HepG2 (cell line): ENCODE measurements at regions not wholly inside any gene's neighbourhood (a gene's known extent, or its start where the extent isn't known, plus 50 kb on each side); places are given as distances from the start of the nearest gene placed in this dataset.
A peak's percentile ranks its signal among the peaks of the same experiment; 100 is the strongest.

ENCODE experiments used
- ATAC-seq: fragments of 200-7000 bp; cut with Tn5 transposase; 3 replicates; pipeline ENCODE4 v1.9.1; 2020; ENCODE audit warnings: mild to moderate bottlenecking, moderate library complexity
- BruUV-seq: library from RNA; stranded (reverse); fragments of 400-500 nt; replicated peaks from 2 replicates; lab custom pipeline; 2021; lab: Mats Ljungman, UMichigan
- CTCF ChIA-PET: fragments of 300-600 bp; formaldehyde crosslinking; extraction: SDS; loops from one replicate; lab custom pipeline; 2021; ENCODE audit warnings: low total read pairs, inconsistent platforms, low intra/inter-chr PET ratio; lab: Yijun Ruan, JAX
- POLR2A ChIA-PET: fragments of 350-600 bp; sonication (Branson Sonifier 250); formaldehyde crosslinking; loops from one replicate; lab custom pipeline; 2020; ENCODE audit warnings: antibody characterized with exemption, inconsistent platforms; lab: Yijun Ruan, JAX
- DNase-seq: peaks from one replicate; pipeline ENCODE4 v3.0.0-alpha.2; 2015; ENCODE audit warnings: low spot score
- FAIRE-seq: peaks from 3 replicates; lab custom pipeline; 2011; peaks lifted over from hg19 to GRCh38; lab: Jason Lieb, UNC
- H2AFZ ChIP-seq: one replicate; pipeline ENCODE4 v1.6.1; 2011; ENCODE audit warnings: low read length, inconsistent platforms
- H3K27ac ChIP-seq: fragments of 300-600 bp; 3 replicates; pipeline ENCODE4 v1.8.0; 2011; ENCODE audit warnings: mixed run types, mild to moderate bottlenecking, mixed read lengths, low read length, inconsistent platforms; ENCODE audit not compliant: insufficient read depth; ENCODE audit errors: extremely low read length
- H3K27me3 ChIP-seq, 2 experiments: fragments of 200-600 bp in 1 of 2; 2 replicates in 1 of 2; 3 replicates in 1 of 2; pipeline versions ENCODE4 v1.6.0 to v1.8.0; 2011; ENCODE audit warnings: low read length in 2 of 2, mild to moderate bottlenecking in 2 of 2, moderate library complexity in 2 of 2, inconsistent platforms in 1 of 2; ENCODE audit not compliant: insufficient read depth in 2 of 2, control insufficient read depth in 1 of 2
- H3K36me3 ChIP-seq, 2 experiments: fragments of 200-600 bp in 1 of 2; replicated peaks in 1 of 2; 2 replicates in 1 of 2; 3 replicates in 1 of 2; pipeline versions ENCODE4 v1.5.1 to v1.8.0; 2011; ENCODE audit warnings: low read length in 2 of 2, inconsistent platforms in 1 of 2; ENCODE audit not compliant: insufficient read depth in 2 of 2, control insufficient read depth in 1 of 2
- H3K4me1 ChIP-seq: 2 replicates; pipeline ENCODE4 v1.5.1; 2012; ENCODE audit warnings: low read length, inconsistent platforms; ENCODE audit not compliant: insufficient read depth
- H3K4me2 ChIP-seq: 2 replicates; pipeline ENCODE4 v1.6.0; 2011; ENCODE audit warnings: low read depth, low read length, inconsistent platforms
- H3K4me3 ChIP-seq, 3 experiments: fragments of 200-600 bp in 1 of 3; sonication (generic), shearing (Covaris generic) in 1 of 3; replicated peaks in 1 of 3; 2 replicates each; pipeline ENCODE4 v1.5.1; 2011 to 2016; ENCODE audit warnings: low read length in 3 of 3, inconsistent platforms in 2 of 3, low read depth in 2 of 3, mild to moderate bottlenecking in 2 of 3, control low read depth in 1 of 3, mixed read lengths in 1 of 3; ENCODE audit not compliant: insufficient read depth in 1 of 3
- H3K79me2 ChIP-seq: one replicate; pipeline ENCODE4 v1.6.1; 2011; ENCODE audit warnings: low read length, inconsistent platforms; ENCODE audit not compliant: insufficient read depth
- H3K9ac ChIP-seq: 2 replicates; pipeline ENCODE4 v1.6.0; 2011; ENCODE audit warnings: mild to moderate bottlenecking, low read depth, low read length, inconsistent platforms; ENCODE audit not compliant: insufficient read depth
- H3K9me3 ChIP-seq: 2 replicates; pipeline ENCODE4 v1.5.1; 2012; ENCODE audit warnings: mild to moderate bottlenecking, low read length
- H4K20me1 ChIP-seq: 2 replicates; pipeline ENCODE4 v1.6.0; 2011; ENCODE audit warnings: inconsistent platforms, mild to moderate bottlenecking, low read length, moderate library complexity; ENCODE audit not compliant: insufficient read depth
- HNF4A ChIP-seq: sonication (generic); formaldehyde crosslinking; IDR thresholded peaks from 2 replicates; pipeline ENCODE4 v1.4.0; 2020; ENCODE audit warnings: missing genetic modification reagents
- MED13 ChIP-seq: sonication (generic); formaldehyde crosslinking; IDR thresholded peaks from 2 replicates; pipeline ENCODE4 v1.5.0; 2020; ENCODE audit warnings: missing genetic modification reagents
- NCOA1 ChIP-seq: sonication (generic); formaldehyde crosslinking; IDR thresholded peaks from 2 replicates; pipeline ENCODE4 v1.9.0; 2021; ENCODE audit warnings: missing genetic modification reagents
- PHF8 ChIP-seq: sonication (generic); formaldehyde crosslinking; IDR thresholded peaks from 2 replicates; pipeline ENCODE4 v1.5.0; 2020; ENCODE audit warnings: missing genetic modification reagents
- SMARCC2 ChIP-seq: fragments of 450-650 bp; IDR thresholded peaks from 2 replicates; pipeline ENCODE4 v1.6.1; 2017; ENCODE audit warnings: antibody characterized with exemption, mild to moderate bottlenecking
- TEAD3 ChIP-seq: optimal IDR thresholded peaks from 2 replicates; pipeline ENCODE3; 2016; ENCODE audit warnings: borderline replicate concordance
- ZNF124 ChIP-seq: sonication (generic); formaldehyde crosslinking; IDR thresholded peaks from 2 replicates; pipeline ENCODE4 v1.4.0; 2020; ENCODE audit warnings: missing genetic modification reagents
- ZNF687 ChIP-seq: sonication (generic); formaldehyde crosslinking; IDR thresholded peaks from 2 replicates; pipeline ENCODE4 v1.5.1; 2020; ENCODE audit warnings: mild to moderate bottlenecking, missing genetic modification reagents, moderate library complexity
- WGBS: methylation state at CpG from one replicate; pipeline ENCODE4 v1.1.6; 2017; ENCODE audit warnings: low lambda C conversion rate; 5-methylcytosine and 5-hydroxymethylcytosine counted together
- in situ Hi-C: cut with HindIII; loops from 2 replicates; pipeline ENCODE4 v1.10.0; 2017; ENCODE audit warnings: low pct_unique_long_range_greater_than_20kb; ENCODE audit not compliant: extremely low pct_ligation_motif_present
- intact Hi-C: fragments of 100-400 bp; cut with micrococcal nuclease; formaldehyde crosslinking; loops from one replicate; pipeline ENCODE4 v1.10.0; 2022; ENCODE audit not compliant: unreplicated experiment
- TF ChIP-seq, protein P1 (sequence below): sonication (generic); formaldehyde crosslinking; IDR thresholded peaks from 2 replicates; pipeline ENCODE4 v1.4.0; 2020; ENCODE audit warnings: missing genetic modification reagents, borderline replicate concordance

DNA sequence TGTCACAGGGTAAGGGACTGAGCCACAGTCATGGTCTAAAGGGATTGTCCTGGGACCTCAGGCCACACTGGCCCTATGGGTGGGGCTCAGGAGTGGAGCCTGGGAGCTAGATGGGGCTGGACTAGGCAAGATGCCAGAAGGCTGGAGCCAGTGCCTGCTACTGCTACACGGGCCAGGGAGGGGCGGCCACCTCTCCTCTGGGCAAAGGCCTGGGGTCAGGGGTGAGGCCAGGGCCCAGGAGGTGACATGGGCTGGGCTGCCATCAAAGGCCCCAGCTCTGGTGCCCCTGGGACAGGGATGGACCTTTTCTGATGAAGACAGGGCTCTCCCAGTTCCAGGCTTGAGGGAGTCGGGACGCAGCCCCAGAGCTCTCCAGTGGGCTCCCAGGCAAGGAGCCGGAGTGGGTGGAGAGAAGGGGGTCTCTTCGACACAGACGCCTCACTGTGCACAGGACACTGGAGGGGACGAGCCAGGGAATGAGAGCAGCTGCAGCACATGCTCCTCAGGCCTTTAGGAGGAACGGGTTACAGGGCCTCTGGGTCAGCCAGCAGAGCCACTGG, 62.1 kb upstream of the IQSEC1 start:
- ATAC-seq = peak; percentile 36
- H3K27ac ChIP-seq = no peak overlapping the region
- H4K20me1 ChIP-seq = peaks cover 11% of the 10 kb centered on the region; the same call in 1 of the 2 replicates
- no peak for TF ChIP-seq ZNF124
- TF ChIP-seq HNF4A = no peak
- TF ChIP-seq SMARCC2 = no peak
- no peak for TF ChIP-seq NCOA1 (CRISPR knock-in tag)
- TF ChIP-seq PHF8 (CRISPR knock-in tag) = no peak
- TF ChIP-seq MED13 (CRISPR knock-in tag) = no peak
- TF ChIP-seq, protein P1, sequence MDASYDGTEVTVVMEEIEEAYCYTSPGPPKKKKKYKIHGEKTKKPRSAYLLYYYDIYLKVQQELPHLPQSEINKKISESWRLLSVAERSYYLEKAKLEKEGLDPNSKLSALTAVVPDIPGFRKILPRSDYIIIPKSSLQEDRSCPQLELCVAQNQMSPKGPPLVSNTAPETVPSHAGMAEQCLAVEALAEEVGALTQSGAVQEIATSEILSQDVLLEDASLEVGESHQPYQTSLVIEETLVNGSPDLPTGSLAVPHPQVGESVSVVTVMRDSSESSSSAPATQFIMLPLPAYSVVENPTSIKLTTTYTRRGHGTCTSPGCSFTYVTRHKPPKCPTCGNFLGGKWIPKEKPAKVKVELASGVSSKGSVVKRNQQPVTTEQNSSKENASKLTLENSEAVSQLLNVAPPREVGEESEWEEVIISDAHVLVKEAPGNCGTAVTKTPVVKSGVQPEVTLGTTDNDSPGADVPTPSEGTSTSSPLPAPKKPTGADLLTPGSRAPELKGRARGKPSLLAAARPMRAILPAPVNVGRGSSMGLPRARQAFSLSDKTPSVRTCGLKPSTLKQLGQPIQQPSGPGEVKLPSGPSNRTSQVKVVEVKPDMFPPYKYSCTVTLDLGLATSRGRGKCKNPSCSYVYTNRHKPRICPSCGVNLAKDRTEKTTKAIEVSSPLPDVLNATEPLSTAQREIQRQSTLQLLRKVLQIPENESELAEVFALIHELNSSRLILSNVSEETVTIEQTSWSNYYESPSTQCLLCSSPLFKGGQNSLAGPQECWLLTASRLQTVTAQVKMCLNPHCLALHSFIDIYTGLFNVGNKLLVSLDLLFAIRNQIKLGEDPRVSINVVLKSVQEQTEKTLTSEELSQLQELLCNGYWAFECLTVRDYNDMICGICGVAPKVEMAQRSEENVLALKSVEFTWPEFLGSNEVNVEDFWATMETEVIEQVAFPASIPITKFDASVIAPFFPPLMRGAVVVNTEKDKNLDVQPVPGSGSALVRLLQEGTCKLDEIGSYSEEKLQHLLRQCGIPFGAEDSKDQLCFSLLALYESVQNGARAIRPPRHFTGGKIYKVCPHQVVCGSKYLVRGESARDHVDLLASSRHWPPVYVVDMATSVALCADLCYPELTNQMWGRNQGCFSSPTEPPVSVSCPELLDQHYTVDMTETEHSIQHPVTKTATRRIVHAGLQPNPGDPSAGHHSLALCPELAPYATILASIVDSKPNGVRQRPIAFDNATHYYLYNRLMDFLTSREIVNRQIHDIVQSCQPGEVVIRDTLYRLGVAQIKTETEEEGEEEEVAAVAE (CRISPR knock-in tag) = no peak
- 0 out of 2 replicates have a peak, but pooled peaks have one; percentile 11 for TF ChIP-seq ZNF687 (CRISPR knock-in tag)
- TF ChIP-seq TEAD3 (CRISPR knock-in tag) = no peak
- TF ChIP-seq, all 625 proteins: peak for 1
- Histone ChIP-seq H3K79me2 (no peaks in the 10 kb centered on the region), H3K4me3 (no peak overlapping the region), H3K4me2 (no peak overlapping the region), H3K27me3 (no peaks in the 10 kb centered on the region), H3K9me3 (no peaks in the 10 kb centered on the region), H3K4me1 (no peaks in the 10 kb centered on the region), H2AFZ (no peak overlapping the region), H3K9ac (no peak overlapping the region), H3K36me3 (peaks cover 0 to 7% of the 10 kb centered on the region in 2 experiments; a peak in 1 of 5 replicates)
- POLR2A ChIA-PET = no interaction called here
- intact Hi-C loops = no loop called here
- FAIRE-seq (no peak), DNase-seq (no peak)
- no TSS peak for BruUV-seq
- in situ Hi-C loops = no loop called here
- WGBS = 98% methylated on average over 6 of the region's 9 CpGs
- CTCF ChIA-PET = no interaction called here
